AG10803 (cell line): ENCODE measurements at regions not wholly inside any gene's neighbourhood (a gene's known extent, or its start where the extent isn't known, plus 50 kb on each side); places are given as distances from the start of the nearest gene placed in this dataset.
"Not testable (repeated sequence)": the region's sequence is repeated elsewhere in the genome, so short reads cannot be mapped to it uniquely, and the experiment has no call there.

Experiments used
- DNase-seq: peaks from one replicate; pipeline ENCODE4 v3.0.0; 2010; ENCODE audit warnings: low read depth
- H3K4me3 ChIP-seq: 2 replicates; pipeline ENCODE4 v1.5.1; 2011; ENCODE audit warnings: mild to moderate bottlenecking, low read length, control low read depth
- CTCF ChIP-seq: conservative IDR thresholded peaks from 2 replicates; pipeline ENCODE4 v1.5.1; 2011; ENCODE audit warnings: mild to moderate bottlenecking, low read length, control low read depth, inconsistent platforms

DNA sequence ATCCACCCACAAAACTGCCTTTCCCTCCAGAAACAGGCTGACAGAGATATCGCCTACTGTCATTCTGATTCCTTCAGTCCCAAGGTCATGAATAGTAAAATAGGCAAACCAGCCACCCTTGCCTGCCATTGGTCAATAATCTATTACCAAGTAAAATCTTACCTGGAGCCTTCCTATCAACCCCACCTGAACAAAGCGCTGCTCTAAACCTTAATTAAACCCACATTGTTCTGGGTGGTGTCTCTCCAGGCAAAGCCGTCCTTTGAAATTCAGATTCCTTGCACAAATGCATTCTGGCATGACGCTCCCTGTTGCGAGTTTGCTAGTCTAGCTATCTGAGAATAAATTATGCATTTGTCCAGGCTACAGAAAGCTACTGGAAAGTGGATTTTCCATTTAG is 291.6 kb upstream of the ECI2 start:
- DNase-seq, result no peak
- no peak for TF ChIP-seq CTCF

DNA sequence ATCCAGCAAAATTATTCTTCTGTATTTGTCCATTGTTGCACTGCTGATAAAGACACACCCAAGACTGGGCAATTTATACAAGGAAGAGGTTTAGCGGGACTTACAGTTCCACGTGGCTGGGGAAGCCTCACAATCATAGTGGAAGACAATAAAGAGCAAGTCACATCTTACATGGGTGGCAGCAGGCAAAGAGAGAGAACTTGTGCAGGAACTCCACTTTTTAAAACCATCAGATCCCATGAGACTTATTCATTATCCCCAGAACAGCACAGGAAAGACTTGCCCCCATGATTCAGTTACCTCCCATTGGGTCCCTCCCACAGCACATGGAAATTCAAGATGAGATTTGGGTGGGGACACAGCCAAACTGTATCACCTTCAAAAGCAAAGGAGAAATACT is 286.5 kb upstream of the ECI2 start:
- no peak for TF ChIP-seq CTCF
- H3K4me3 ChIP-seq, result no peak overlapping the region
- no peak for DNase-seq

More for the DNA sequence above, 291.6 kb upstream of the ECI2 start:
- H3K4me3 ChIP-seq, result no peak overlapping the region

DNA sequence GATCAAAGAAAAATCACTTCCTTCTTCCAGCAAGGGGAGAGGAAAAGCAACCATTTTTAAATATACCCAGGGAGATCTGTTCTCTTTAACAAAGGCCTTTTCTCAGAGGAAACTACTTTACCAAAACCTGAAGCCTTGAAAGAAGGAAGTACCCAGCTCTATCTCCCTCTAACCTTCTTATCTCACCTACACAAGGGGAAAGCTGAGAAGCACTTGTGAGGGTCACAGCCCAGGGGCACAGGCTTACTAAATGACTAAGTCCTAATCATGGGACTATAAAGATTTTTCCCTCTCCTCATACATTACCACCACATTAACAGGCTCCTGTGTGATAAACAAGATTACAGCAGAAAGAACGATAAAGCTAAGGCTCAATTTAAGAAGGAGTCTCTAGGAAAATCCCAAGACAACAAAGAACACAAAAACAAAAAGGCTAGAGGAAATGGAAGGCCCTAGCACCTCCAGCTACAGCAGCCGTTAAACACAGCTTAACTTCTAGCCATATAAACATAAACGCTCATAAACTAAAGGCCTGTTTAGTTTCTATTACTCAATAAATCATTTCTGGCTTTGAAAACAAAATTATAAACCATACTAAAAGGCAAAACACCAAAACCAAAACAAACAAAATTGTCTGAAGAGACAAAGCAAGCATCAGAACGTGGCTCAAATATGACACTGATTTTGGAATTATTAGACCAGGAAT is 284.9 kb upstream of the ECI2 start:
- H3K4me3 ChIP-seq, result no peak overlapping the region
- DNase-seq, result no peak
- TF ChIP-seq CTCF, result no peak

GRCh38 chr6:4415549-4415948 is 280.2 kb upstream of the ECI2 start:
- no peak for DNase-seq
- H3K4me3 ChIP-seq, result no peak overlapping the region
- no peak for TF ChIP-seq CTCF

- DNase-seq, H3K4me3 ChIP-seq: not testable (repeated sequence)
Observed at GRCh38 chr6:4414078-4414477, 278.7 kb upstream of the ECI2 start.

DNA sequence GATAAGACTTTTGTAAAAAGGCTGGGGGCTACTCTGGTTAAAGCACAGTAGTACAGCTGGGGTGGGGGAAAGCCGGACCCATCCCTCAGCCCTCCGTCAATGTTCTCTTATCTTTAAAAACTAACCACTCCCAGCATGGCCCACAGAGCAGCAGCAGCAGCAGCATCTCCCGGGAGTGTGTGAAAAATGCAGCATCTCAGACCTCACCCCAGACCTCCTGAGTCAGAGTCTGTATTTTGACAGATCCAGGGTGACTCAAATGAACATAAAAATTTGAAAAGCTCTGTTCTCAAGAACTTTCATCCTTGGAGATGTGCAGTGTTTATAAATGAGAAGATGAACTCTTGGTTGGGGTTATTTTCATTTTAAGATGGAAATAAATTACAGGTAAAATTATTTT is 277.7 kb upstream of the ECI2 start:
- peak; percentile 80 for DNase-seq
- no peak; the same call in 1 of the 2 replicates for TF ChIP-seq CTCF
- no peak overlapping the region for H3K4me3 ChIP-seq

DNA sequence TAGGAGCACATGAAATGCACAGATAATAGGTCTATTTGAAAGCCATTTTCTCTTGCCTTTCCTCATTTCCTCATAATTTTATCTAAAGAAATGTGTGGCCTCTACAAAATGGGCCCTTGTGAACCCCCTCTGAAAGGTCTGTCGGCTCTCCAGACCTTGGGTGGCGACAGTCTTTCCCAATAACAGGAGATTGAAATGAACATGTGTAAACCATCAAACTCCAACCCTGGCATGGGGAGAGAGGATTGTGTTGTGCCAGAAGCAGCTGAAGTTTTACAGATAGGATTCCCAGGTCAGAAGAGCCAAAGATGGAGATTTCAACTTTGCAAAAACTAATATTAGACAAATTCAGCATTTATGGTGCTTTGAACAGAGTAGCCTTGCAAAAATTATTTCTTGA is 277.1 kb upstream of the ECI2 start:
- no peak overlapping the region for H3K4me3 ChIP-seq
- peak; percentile 55 for DNase-seq
- TF ChIP-seq CTCF, result no peak
